Activated CD4-positive, alpha-beta T cell treated with anti-CD3 and anti-CD28 coated beads, Interleukin-2, Interleukin-6, amounts not matched to agents 100 ng/mL and 50 ng/mL, durations not matched to agents 16 hours and 8 hours (primary cell): ENCODE measurements at regions not wholly inside any gene's neighbourhood (a gene's known extent, or its start where the extent isn't known, plus 50 kb on each side); places are given as distances from the start of the nearest gene placed in this dataset.

Experiments used
- DNase-seq: peaks from one replicate; pipeline ENCODE4 v3.0.0-alpha.2; 2020

GRCh38 chr17:31702041-31702440 is 157.0 kb downstream of the COPRS start:
- DNase-seq, result no peak

GRCh38 chr17:31700973-31701372 is 158.1 kb downstream of the COPRS start:
- DNase-seq, result no peak

GRCh38 chr17:31699886-31700285 is 159.2 kb downstream of the COPRS start:
- no peak for DNase-seq

GRCh38 chr17:31699281-31699680 is 159.8 kb downstream of the COPRS start:
- DNase-seq, result no peak

- DNase-seq, result no peak
Measured at GRCh38 chr17:31698751-31699150, 160.3 kb downstream of the COPRS start.

- DNase-seq, result no peak
Measured at GRCh38 chr17:31697838-31698237, 161.2 kb downstream of the COPRS start.

GRCh38 chr17:31696703-31697325 is 162.2 kb downstream of the COPRS start:
- DNase-seq, result no peak

GRCh38 chr17:31696184-31696602 is 162.9 kb downstream of the COPRS start:
- no peak for DNase-seq

GRCh38 chr17:31695456-31696090 is 163.5 kb downstream of the COPRS start:
- DNase-seq, result no peak

GRCh38 chr17:31693433-31694220 is 165.4 kb downstream of the COPRS start:
- DNase-seq, result no peak

GRCh38 chr17:31692632-31693031 is 166.4 kb downstream of the COPRS start:
- no peak for DNase-seq

- no peak for DNase-seq
Measured at GRCh38 chr17:31692027-31692426, 167.0 kb downstream of the COPRS start.

- no peak for DNase-seq
Measured at GRCh38 chr17:31691251-31691905, 167.7 kb downstream of the COPRS start.

GRCh38 chr17:31690151-31690551 is 168.9 kb downstream of the COPRS start:
- no peak for DNase-seq

- no peak for DNase-seq
Measured at GRCh38 chr17:31688701-31689100, 170.3 kb downstream of the COPRS start.

GRCh38 chr17:31687505-31688126 is 171.4 kb downstream of the COPRS start:
- DNase-seq, result no peak

GRCh38 chr17:31686495-31686894 is 172.5 kb downstream of the COPRS start:
- no peak for DNase-seq

GRCh38 chr17:31684901-31685300 is 174.1 kb downstream of the COPRS start:
- DNase-seq, result no peak

- peak; percentile 66 for DNase-seq
Measured at GRCh38 chr17:31680126-31680525, 178.9 kb downstream of the COPRS start.

GRCh38 chr17:31679667-31680066 is 179.4 kb downstream of the COPRS start:
- DNase-seq, result no peak

- no peak for DNase-seq
Measured at GRCh38 chr17:31678431-31678830, 180.6 kb downstream of the COPRS start.

- DNase-seq, result no peak
Measured at GRCh38 chr17:31677681-31678080, 181.4 kb downstream of the COPRS start.

GRCh38 chr17:31677036-31677435 is 182.0 kb downstream of the COPRS start:
- no peak for DNase-seq
